GM21526 (cell line): ENCODE measurements at regions not wholly inside any gene's neighbourhood (a gene's known extent, or its start where the extent isn't known, plus 50 kb on each side); places are given as distances from the start of the nearest gene placed in this dataset.

Experiments
- ATAC-seq: cut with Tn5 transposase; IDR thresholded peaks from one replicate; pipeline ENCODE4 v1.9.1; 2021; ENCODE audit warnings: moderate library complexity; ENCODE audit not compliant: unreplicated experiment, low FRiP score

GRCh38 chr10:107847620-107848019 is 683.1 kb upstream of the SORCS1 start:
- no peak for ATAC-seq

DNA sequence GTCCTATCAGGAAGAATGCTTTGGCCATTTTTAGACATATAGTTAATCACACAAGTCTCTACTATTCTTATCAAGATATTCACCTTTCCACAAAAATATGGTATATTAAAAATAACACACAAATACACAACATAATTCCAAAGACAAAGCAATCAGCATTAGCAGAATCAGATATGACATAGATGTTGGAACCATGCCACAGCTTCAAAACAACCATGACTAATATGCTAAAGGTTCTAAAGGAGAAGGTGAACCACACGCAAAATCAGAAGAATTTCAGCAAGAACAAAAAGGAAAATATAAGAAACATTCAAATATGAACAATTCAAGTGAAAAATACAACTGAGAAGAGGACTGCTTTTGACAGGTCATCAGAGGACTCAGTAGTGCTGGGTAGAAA is 670.2 kb upstream of the SORCS1 start:
- no peak for ATAC-seq

DNA sequence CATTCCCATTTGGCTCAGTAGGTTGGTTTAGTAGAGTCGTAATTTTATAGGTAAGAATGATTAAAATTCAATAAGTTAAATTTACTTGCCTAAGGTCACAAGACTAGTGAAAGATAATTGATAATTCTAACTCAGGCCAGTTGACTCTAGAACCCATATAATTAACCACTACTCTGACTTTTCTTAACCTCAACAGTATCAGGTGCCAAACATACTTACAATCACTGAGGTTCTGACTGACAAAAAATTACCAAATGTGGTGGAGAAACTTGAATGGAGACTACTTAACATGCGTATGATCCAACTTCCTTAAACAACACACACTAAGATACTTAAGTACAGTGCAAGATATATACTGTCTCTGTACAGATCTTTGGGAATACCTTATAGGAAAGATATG is 667.3 kb upstream of the SORCS1 start:
- no peak for ATAC-seq

- ATAC-seq: no peak
These were observed 664.7 kb upstream of the SORCS1 start for GRCh38 chr10:107829161-107829560.

DNA sequence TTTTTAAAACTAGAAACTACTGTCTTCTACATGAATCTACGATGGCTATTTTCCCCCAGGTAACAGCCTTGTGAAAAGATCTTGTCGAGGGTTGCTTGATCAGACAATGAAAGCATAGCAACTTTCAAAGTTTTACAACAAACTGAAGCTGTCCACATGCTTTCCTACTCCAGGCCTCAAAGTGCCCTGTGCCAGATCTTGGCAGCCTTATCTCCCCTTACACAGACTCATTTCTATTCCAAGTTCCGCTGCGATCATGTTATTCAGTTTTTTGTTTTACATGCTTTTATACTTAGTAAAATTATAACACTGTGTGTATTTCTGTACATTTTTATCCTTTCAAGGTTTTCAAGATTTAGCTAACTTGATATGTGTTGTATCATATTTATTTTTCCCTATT is 661.7 kb upstream of the SORCS1 start:
- no peak for ATAC-seq

GRCh38 chr10:107814865-107815487 is 650.5 kb upstream of the SORCS1 start:
- no peak for ATAC-seq

DNA sequence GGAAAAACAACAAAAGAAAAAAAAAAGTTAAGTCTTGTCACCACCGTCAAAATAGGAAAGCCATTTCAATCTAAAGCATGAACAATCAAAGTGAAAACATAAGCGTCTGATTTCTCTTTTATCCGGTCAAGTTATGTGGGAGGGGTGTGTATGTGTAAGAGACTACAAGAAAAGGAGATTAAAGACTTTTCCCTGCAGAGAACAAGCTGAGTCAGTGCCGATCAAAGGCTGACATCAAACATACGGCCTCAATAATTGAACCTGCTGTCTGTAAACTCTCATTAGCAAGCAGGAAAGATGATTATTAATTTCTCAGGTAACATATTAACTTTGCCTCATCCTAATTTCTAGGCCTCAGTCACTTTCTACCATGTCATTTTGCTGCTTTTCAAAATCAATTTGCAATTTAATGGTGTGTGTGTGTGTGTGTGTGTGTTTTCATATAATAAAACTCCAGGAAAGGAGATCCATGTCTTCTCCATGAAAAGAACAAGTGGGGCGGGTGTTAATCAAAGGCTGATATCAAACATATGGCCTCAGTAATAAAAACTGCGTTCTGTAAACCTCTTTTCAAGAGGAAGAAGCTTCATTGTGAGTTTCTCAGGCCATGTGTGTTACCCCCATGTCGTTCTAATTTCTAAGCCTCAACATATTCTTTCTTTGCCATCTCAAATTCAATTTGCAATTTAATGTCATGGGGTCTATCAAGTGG is 649.1 kb upstream of the SORCS1 start:
- ATAC-seq: no peak

DNA sequence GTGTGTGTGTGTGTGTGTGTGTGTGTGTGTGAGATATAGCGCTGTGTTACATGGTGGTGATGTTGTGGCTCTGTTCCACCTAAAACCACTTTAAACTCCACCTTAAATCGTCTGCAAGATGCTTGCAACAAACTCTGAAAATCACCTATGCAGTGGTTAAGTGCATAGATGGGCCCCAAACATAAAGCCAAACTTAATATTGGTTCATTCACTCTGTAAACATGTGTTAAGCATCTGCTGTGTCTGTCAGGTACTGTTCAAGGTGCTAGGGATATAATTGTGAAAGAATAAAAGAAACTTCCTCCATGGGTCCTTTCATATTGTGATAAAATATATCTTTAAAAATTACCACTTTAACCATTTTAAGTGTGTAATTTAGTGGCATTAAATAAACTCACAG is 645.4 kb upstream of the SORCS1 start:
- ATAC-seq: no peak

DNA sequence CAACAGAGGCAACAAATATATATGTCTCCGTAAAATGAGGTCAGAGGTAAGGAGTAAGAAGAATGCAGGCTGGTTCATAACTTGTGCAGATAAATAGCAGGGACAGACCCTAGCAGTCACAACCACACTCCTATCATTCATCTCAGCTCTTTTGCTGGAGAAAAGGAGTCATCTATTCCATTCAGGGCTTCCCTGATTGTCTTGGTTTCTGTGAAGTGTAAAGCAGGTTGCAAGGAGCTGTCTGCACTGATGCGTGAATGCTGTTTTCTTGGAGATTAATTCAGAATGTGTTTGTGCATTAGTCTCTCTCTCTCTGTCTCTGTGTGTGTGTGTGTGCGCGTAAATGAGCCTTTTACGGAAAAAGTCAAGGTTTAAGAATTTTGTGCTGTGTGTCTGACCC is 643.3 kb upstream of the SORCS1 start:
- ATAC-seq: no peak

GRCh38 chr10:107806026-107806425 is 641.5 kb upstream of the SORCS1 start:
- no peak for ATAC-seq

- ATAC-seq: no peak
These were observed 639.0 kb upstream of the SORCS1 start for GRCh38 chr10:107803546-107803945.

- ATAC-seq: no peak
These were observed 635.6 kb upstream of the SORCS1 start for GRCh38 chr10:107800061-107800460.

- ATAC-seq: no peak
These were observed 625.8 kb upstream of the SORCS1 start for GRCh38 chr10:107790271-107790670.

GRCh38 chr10:107771066-107771465 is 606.6 kb upstream of the SORCS1 start:
- ATAC-seq: no peak

DNA sequence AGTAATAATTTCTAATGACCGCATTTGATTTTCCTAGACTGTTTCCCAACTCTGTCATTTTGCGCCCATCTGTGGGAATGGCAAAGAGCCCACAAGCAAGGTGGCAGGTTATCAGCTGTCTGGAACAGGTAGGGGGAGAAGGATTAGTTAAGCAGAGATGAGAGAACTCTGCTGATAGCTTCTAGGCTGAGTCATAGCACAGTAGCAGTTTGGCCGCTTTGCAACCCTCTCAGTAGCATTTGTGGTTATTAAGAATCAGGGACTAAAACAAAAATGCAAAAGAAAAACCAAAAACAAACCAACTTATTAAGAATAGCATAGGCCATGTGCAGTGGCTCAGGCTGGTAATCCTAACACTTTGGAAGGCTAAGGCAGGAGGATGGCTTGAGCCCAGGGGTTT is 602.7 kb upstream of the SORCS1 start:
- ATAC-seq: no peak

DNA sequence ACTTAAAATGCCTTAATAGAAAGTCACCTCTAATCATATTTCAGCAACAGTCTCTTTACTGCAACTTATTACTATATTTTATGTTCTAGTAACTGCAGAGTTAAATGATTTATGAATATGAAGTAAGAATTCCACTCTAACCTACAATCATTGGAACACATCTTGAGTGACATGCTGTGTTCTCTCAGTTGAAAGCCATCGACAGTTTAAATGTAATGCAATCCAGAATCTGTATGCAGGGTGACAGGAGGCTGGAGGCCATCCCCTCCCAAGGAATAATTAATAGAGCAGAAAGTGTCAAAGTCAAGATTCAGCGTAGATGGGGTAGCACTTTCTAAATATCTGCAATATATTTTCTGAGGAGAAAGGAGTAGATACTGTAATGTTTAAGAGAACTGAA is 590.3 kb upstream of the SORCS1 start:
- ATAC-seq: no peak

- ATAC-seq: no peak
These were observed 584.7 kb upstream of the SORCS1 start for GRCh38 chr10:107749235-107749634.

- ATAC-seq: no peak
These were observed 583.3 kb upstream of the SORCS1 start for GRCh38 chr10:107747851-107748250.

GRCh38 chr10:107741971-107742370 is 577.5 kb upstream of the SORCS1 start:
- ATAC-seq: no peak

- no peak for ATAC-seq
These were observed 576.6 kb upstream of the SORCS1 start for GRCh38 chr10:107740962-107741690.

DNA sequence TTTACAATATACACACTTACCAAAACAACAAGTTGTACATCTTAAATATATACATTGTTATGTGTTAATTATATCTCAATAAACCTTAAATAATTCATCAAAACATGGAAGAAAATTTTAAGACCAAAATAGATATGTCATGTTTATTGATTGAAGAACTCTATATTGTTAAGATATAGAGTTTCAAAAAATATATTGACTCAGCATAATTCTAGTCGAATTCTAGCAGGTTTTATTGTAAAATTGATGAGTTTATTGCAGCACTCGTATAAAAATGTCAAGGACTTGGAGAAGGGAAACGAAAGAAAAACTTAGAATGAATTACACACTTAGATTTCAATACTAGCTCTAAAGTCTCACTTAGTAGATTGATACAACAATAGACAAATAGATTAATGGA is 575.4 kb upstream of the SORCS1 start:
- no peak for ATAC-seq
